ENCODE measurements at regions not wholly inside any gene's neighbourhood (a gene's known extent, or its start where the extent isn't known, plus 50 kb on each side); places are given as distances from the start of the nearest gene placed in this dataset.

DNA sequence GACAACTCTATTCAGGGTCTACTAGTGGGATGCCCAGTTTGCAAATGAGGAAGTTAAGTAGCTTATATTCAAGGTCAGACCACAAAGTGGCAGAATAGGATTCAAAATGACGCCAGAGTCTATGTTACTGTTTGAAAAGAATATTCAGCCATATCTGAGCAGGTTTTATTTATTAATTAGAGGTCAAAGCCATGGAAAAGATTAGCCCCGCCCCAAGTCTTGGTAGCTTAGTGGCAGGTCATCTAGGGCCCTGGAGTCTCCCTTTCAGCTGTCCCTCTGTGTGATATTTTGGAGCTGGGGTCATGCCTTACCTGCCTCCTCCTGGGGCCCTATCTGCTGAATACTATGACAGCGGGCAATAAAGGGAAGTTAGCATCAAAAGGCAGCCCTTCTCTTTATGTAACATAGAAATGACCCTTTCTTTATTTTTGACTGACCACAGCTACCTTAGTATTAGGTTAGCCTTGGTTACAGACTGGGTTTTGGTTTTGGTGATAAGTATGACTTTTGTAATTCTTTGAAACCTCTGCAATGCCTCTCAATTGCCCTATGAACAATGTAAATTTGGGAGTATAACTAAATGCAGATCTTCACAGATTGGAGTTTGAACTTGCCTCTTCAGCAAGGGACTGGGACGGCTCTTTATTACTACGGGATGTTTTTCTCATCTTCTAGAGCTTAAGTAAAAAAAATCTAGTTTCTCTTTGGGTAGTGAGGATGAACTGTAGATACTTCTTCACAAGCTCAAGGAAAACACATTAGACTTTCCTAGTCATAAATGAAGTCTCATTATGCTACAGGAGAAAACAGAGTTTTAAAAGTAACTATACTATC, 153.0 kb upstream of the ITGA4 start:
- Histone ChIP-seq H3K18ac (ENCODE audit: low read depth, low read length) (no peak overlapping the region), H3K14ac (replicated peaks; ENCODE audit: low read depth, low read length) (no peak overlapping the region), H3K56ac (ENCODE audit: extremely low read depth, insufficient read depth, low read length) (no peak overlapping the region), H3K9ac (ENCODE audit: low read depth, low read length) (no peak overlapping the region), H3K4me3 (ENCODE audit: insufficient read depth, low read depth, low read length) (no peak overlapping the region), H3K23ac (ENCODE audit: low read depth, low read length) (no peak overlapping the region), H2BK5ac (ENCODE audit: low read depth, low read length, poor library complexity, severe bottlenecking) (no peak overlapping the region), H2BK20ac (ENCODE audit: low read depth, low read length) (no peak overlapping the region), H3K4me1 (ENCODE audit: control insufficient read depth, insufficient read depth, low read length) (peaks cover 2% of the 10 kb centered on the region; the same call in 1 of the 2 replicates), H4K8ac (ENCODE audit: low read depth in 2 of 2, low read length in 2 of 2) (no peak overlapping the region), H3K27ac (ENCODE audit: insufficient read depth, low read length) (no peak overlapping the region), H3K9me1 (ENCODE audit: insufficient read depth, low read length) (no peaks in the 10 kb centered on the region), H4K5ac (ENCODE audit: low read depth, low read length) (no peak overlapping the region), H2AFZ (replicated peaks; ENCODE audit: low read length, poor library complexity) (no peak overlapping the region), H4K20me1 (ENCODE audit: insufficient read depth, low read length) (no peaks in the 10 kb centered on the region), H2BK120ac (ENCODE audit: low read depth, low read length) (no peak overlapping the region), H2AK5ac (ENCODE audit: low read depth, low read length) (no peak overlapping the region), H3K27me3 (ENCODE audit: control insufficient read depth, insufficient read depth, low read length) (no peaks in the 10 kb centered on the region), H3K9me3 (ENCODE audit: control insufficient read depth, insufficient read depth, low read length) (no peaks in the 10 kb centered on the region), H3K79me1 (ENCODE audit: low read depth in 1 of 2, low read length in 2 of 2) (no peaks in the 10 kb centered on the region), H2BK15ac (ENCODE audit: low read depth, low read length) (no peak overlapping the region), H3K4ac (ENCODE audit: low read depth, low read length) (no peak overlapping the region), H3K36me3 (ENCODE audit: control insufficient read depth, insufficient read depth, low read length) (no peaks in the 10 kb centered on the region), H2AK9ac (replicated peaks; ENCODE audit: low read depth, low read length, poor library complexity) (no peak overlapping the region), H3K4me2 (ENCODE audit: low read depth, low read length) (no peak overlapping the region), H4K91ac (ENCODE audit: insufficient read depth, low read depth, low read length) (no peak overlapping the region)
- DNase-seq (no peak), ATAC-seq (ENCODE audit: low read depth) (no peak)
- no peak for TF ChIP-seq SMC3 (IDR thresholded peaks at IDR 0.05; ENCODE audit: low read depth, low read length)
- TF ChIP-seq BHLHE40 (IDR thresholded peaks at IDR 0.05; ENCODE audit: low read depth, low read length), result no peak
- TF ChIP-seq, protein P1, sequence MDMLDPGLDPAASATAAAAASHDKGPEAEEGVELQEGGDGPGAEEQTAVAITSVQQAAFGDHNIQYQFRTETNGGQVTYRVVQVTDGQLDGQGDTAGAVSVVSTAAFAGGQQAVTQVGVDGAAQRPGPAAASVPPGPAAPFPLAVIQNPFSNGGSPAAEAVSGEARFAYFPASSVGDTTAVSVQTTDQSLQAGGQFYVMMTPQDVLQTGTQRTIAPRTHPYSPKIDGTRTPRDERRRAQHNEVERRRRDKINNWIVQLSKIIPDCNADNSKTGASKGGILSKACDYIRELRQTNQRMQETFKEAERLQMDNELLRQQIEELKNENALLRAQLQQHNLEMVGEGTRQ (IDR thresholded peaks at IDR 0.05; ENCODE audit: low read depth, low read length), result no peak
- no peak for TF ChIP-seq MAZ (IDR thresholded peaks at IDR 0.05; ENCODE audit: borderline replicate concordance, low read depth, low read length)
- no peak for TF ChIP-seq FOS (IDR thresholded peaks at IDR 0.05; ENCODE audit: low read depth, low read length)
- TF ChIP-seq RFX5 (IDR thresholded peaks at IDR 0.05; ENCODE audit: low read depth, low read length), result no peak
- TF ChIP-seq NFE2L2 (IDR thresholded peaks at IDR 0.05; ENCODE audit: low read depth, low read length), result no peak
- no peak for TF ChIP-seq CHD1 (IDR thresholded peaks at IDR 0.05; ENCODE audit: low read depth, low read length)
- no peak for TF ChIP-seq RAD21 (IDR thresholded peaks at IDR 0.05; ENCODE audit: low read length)
- TF ChIP-seq, protein P2, sequence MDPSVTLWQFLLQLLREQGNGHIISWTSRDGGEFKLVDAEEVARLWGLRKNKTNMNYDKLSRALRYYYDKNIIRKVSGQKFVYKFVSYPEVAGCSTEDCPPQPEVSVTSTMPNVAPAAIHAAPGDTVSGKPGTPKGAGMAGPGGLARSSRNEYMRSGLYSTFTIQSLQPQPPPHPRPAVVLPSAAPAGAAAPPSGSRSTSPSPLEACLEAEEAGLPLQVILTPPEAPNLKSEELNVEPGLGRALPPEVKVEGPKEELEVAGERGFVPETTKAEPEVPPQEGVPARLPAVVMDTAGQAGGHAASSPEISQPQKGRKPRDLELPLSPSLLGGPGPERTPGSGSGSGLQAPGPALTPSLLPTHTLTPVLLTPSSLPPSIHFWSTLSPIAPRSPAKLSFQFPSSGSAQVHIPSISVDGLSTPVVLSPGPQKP (IDR thresholded peaks at IDR 0.05; ENCODE audit: borderline replicate concordance, low read depth, low read length), result no peak
- no peak for TF ChIP-seq POLR2A (IDR thresholded peaks at IDR 0.05; ENCODE audit: low read depth, low read length)
- TF ChIP-seq MAFK (IDR thresholded peaks at IDR 0.05; ENCODE audit: low read depth, low read length), result no peak
- no peak for TF ChIP-seq RCOR1 (IDR thresholded peaks at IDR 0.05; ENCODE audit: insufficient replicate concordance, low read length)
- TF ChIP-seq CEBPB (IDR thresholded peaks at IDR 0.05; ENCODE audit: low read depth, low read length), result no peak
- TF ChIP-seq, protein P3, sequence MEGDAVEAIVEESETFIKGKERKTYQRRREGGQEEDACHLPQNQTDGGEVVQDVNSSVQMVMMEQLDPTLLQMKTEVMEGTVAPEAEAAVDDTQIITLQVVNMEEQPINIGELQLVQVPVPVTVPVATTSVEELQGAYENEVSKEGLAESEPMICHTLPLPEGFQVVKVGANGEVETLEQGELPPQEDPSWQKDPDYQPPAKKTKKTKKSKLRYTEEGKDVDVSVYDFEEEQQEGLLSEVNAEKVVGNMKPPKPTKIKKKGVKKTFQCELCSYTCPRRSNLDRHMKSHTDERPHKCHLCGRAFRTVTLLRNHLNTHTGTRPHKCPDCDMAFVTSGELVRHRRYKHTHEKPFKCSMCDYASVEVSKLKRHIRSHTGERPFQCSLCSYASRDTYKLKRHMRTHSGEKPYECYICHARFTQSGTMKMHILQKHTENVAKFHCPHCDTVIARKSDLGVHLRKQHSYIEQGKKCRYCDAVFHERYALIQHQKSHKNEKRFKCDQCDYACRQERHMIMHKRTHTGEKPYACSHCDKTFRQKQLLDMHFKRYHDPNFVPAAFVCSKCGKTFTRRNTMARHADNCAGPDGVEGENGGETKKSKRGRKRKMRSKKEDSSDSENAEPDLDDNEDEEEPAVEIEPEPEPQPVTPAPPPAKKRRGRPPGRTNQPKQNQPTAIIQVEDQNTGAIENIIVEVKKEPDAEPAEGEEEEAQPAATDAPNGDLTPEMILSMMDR (conservative IDR thresholded peaks at IDR 0.05; ENCODE audit: low read depth, low read length), result no peak
- intact Hi-C loops (cut with micrococcal nuclease) (no loop called here), dilution Hi-C loops (cut with HindIII; ENCODE audit: low sequenced_read_pairs, unreplicated experiment) (no loop called here), in situ Hi-C loops (cut with MboI; ENCODE audit: low sequenced_read_pairs) (no loop called here)
- ChIA-PET POLR2A (ENCODE audit: unreplicated experiment) (no interaction called here), CTCF (no interaction called here)
- BruUV-seq (replicated peaks), result no TSS peak
- 80% methylated on average over 2 of the region's 5 CpGs; no CpG with 5 or more reads in 1 of the 2 experiments for WGBS, 2 experiments (ENCODE audit: extremely low coverage in 2 of 2, insufficient read length in 1 of 2)
